HL-60 (cell line): ENCODE measurements at regions not wholly inside any gene's neighbourhood (a gene's known extent, or its start where the extent isn't known, plus 50 kb on each side); places are given as distances from the start of the nearest gene placed in this dataset.

Experiments
- POLR2AphosphoS5 ChIP-seq: IDR thresholded peaks from 2 replicates; pipeline ENCODE4 v1.6.1; 2012; ENCODE audit warnings: low read depth
- TF ChIP-seq, protein P1 (sequence below): IDR thresholded peaks from one replicate; pipeline ENCODE4 v1.5.1; 2011; ENCODE audit warnings: low read length, control low read depth, inconsistent platforms; ENCODE audit not compliant: insufficient read depth

DNA sequence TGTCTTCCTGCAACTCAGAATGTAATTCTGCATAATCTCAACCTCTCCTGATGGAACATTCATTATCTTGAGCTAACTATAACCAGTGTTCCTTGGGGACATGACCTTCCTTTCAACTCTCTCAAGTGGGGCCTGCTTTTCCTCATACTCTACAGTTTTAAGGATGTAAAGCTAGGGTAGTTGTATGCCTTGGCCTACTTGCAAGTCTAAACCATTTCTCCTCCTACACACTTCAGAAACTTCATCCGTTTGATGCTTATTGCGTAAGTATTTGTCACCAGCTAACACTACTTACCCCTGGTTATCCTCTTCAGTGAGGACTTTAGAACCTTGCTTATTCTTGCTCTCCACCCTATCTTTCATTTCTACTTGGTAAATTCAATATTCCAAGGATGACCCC is 548.9 kb downstream of the HINT1 start:
- TF ChIP-seq, protein P1, sequence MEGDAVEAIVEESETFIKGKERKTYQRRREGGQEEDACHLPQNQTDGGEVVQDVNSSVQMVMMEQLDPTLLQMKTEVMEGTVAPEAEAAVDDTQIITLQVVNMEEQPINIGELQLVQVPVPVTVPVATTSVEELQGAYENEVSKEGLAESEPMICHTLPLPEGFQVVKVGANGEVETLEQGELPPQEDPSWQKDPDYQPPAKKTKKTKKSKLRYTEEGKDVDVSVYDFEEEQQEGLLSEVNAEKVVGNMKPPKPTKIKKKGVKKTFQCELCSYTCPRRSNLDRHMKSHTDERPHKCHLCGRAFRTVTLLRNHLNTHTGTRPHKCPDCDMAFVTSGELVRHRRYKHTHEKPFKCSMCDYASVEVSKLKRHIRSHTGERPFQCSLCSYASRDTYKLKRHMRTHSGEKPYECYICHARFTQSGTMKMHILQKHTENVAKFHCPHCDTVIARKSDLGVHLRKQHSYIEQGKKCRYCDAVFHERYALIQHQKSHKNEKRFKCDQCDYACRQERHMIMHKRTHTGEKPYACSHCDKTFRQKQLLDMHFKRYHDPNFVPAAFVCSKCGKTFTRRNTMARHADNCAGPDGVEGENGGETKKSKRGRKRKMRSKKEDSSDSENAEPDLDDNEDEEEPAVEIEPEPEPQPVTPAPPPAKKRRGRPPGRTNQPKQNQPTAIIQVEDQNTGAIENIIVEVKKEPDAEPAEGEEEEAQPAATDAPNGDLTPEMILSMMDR = no peak
- TF ChIP-seq POLR2AphosphoS5 = no peak
